Calu3 (cell line): ENCODE measurements at regions not wholly inside any gene's neighbourhood (a gene's known extent, or its start where the extent isn't known, plus 50 kb on each side); places are given as distances from the start of the nearest gene placed in this dataset.
A peak's percentile ranks its signal among the peaks of the same experiment; 100 is the strongest.

ENCODE experiments used
- BruUV-seq: library from RNA; stranded (reverse); fragments of 400-500 nt; replicated peaks from 2 replicates; lab custom pipeline; 2021; lab: Mats Ljungman, UMichigan
- CTCF ChIA-PET: fragments of 300-600 bp; sonication (Branson Sonifier 250); formaldehyde crosslinking; loops from one replicate; lab custom pipeline; 2022; ENCODE audit warnings: antibody characterized with exemption; lab: Charles Lee
- DNase-seq: peaks from one replicate; pipeline ENCODE4 v3.0.0; 2022
- H3K27ac Mint-ChIP-seq: one replicate; pipeline ENCODE4 v1.8.0; 2022; ENCODE audit warnings: mixed read lengths; ENCODE audit not compliant: unreplicated experiment
- H3K27me3 Mint-ChIP-seq: one replicate; pipeline ENCODE4 v1.8.0; 2022; ENCODE audit warnings: mixed read lengths; ENCODE audit not compliant: unreplicated experiment
- H3K36me3 Mint-ChIP-seq: one replicate; pipeline ENCODE4 v1.8.0; 2022; ENCODE audit warnings: mild to moderate bottlenecking, moderate library complexity, mixed read lengths; ENCODE audit not compliant: insufficient read depth, unreplicated experiment
- H3K4me1 Mint-ChIP-seq: one replicate; pipeline ENCODE4 v1.8.0; 2022; ENCODE audit warnings: mild to moderate bottlenecking, low read depth, mixed read lengths; ENCODE audit not compliant: unreplicated experiment
- H3K4me3 Mint-ChIP-seq: one replicate; pipeline ENCODE4 v1.8.0; 2022; ENCODE audit warnings: mild to moderate bottlenecking, low read depth, moderate library complexity, mixed read lengths; ENCODE audit not compliant: unreplicated experiment
- H3K9me3 Mint-ChIP-seq: one replicate; pipeline ENCODE4 v1.8.0; 2022; ENCODE audit warnings: low read depth, mixed read lengths; ENCODE audit not compliant: unreplicated experiment
- CTCF ChIP-seq: fragments of 200-600 bp; IDR thresholded peaks from one replicate; pipeline ENCODE4 v1.8.0; 2022; ENCODE audit warnings: antibody characterized with exemption; ENCODE audit not compliant: unreplicated experiment
- intact Hi-C: fragments of 100-400 bp; cut with micrococcal nuclease; formaldehyde crosslinking; loops from one replicate; pipeline ENCODE4 v1.10.0; 2022; ENCODE audit not compliant: unreplicated experiment

- H3K36me3 Mint-ChIP-seq, result no peaks in the 10 kb centered on the region
- CTCF ChIA-PET, result no interaction called here
- no peak for TF ChIP-seq CTCF
- H3K4me3 Mint-ChIP-seq, result no peak overlapping the region
- peaks cover 11% of the 10 kb centered on the region for H3K4me1 Mint-ChIP-seq
- H3K27ac Mint-ChIP-seq, result no peak overlapping the region
- no peak for DNase-seq
- peaks cover 46% of the 10 kb centered on the region for H3K27me3 Mint-ChIP-seq
- BruUV-seq, result no TSS peak
- intact Hi-C loops, result no loop called here
- H3K9me3 Mint-ChIP-seq, result no peaks in the 10 kb centered on the region
Measured at GRCh38 chr18:45437366-45437765, 177.9 kb upstream of the SLC14A2 start.

GRCh38 chr18:45439851-45440645, 175.2 kb upstream of the SLC14A2 start:
- H3K4me1 Mint-ChIP-seq, result peaks cover 11% of the 10 kb centered on the region
- H3K9me3 Mint-ChIP-seq, result no peaks in the 10 kb centered on the region
- TF ChIP-seq CTCF, result no peak
- no peak for DNase-seq
- H3K36me3 Mint-ChIP-seq, result no peaks in the 10 kb centered on the region
- H3K27ac Mint-ChIP-seq, result no peak overlapping the region
- CTCF ChIA-PET, result interaction anchor here (0.5 kb wide), 1 partner anchor 539 kb away, joined by 3 read pairs; no protein-coding TSS in a partner anchor
- intact Hi-C loops, result loop anchor here (5.0 kb wide), 1 partner anchor 1253 kb away; no protein-coding TSS in a partner anchor
- peaks cover 51% of the 10 kb centered on the region for H3K27me3 Mint-ChIP-seq
- no peak overlapping the region for H3K4me3 Mint-ChIP-seq
- no TSS peak for BruUV-seq

GRCh38 chr18:45441110-45441847, 174.0 kb upstream of the SLC14A2 start:
- peak; percentile 31 for TF ChIP-seq CTCF
- intact Hi-C loops, result loop anchor here (5.0 kb wide), 1 partner anchor 1254 kb away; no protein-coding TSS in a partner anchor
- CTCF ChIA-PET, result no interaction called here
- peak; percentile 12 for DNase-seq
- no peak overlapping the region for H3K4me3 Mint-ChIP-seq
- peaks cover 11% of the 10 kb centered on the region for H3K4me1 Mint-ChIP-seq
- peaks cover 38% of the 10 kb centered on the region for H3K27me3 Mint-ChIP-seq
- no TSS peak for BruUV-seq
- H3K36me3 Mint-ChIP-seq, result no peaks in the 10 kb centered on the region
- no peak overlapping the region for H3K27ac Mint-ChIP-seq
- no peaks in the 10 kb centered on the region for H3K9me3 Mint-ChIP-seq

GRCh38 chr18:45444040-45444439, 171.2 kb upstream of the SLC14A2 start:
- no peak overlapping the region for H3K4me3 Mint-ChIP-seq
- no peak overlapping the region for H3K27ac Mint-ChIP-seq
- no peak for TF ChIP-seq CTCF
- H3K9me3 Mint-ChIP-seq, result no peaks in the 10 kb centered on the region
- no TSS peak for BruUV-seq
- CTCF ChIA-PET, result no interaction called here
- no peak for DNase-seq
- intact Hi-C loops, result loop anchor here (5.0 kb wide), 1 partner anchor 1257 kb away; no protein-coding TSS in a partner anchor
- peaks cover 28% of the 10 kb centered on the region for H3K4me1 Mint-ChIP-seq
- peaks cover 23% of the 10 kb centered on the region for H3K27me3 Mint-ChIP-seq
- no peaks in the 10 kb centered on the region for H3K36me3 Mint-ChIP-seq
